Left kidney (tissue), 1 donor: ENCODE measurements at regions not wholly inside any gene's neighbourhood (a gene's known extent, or its start where the extent isn't known, plus 50 kb on each side); places are given as distances from the start of the nearest gene placed in this dataset.
"Not testable (repeated sequence)": the region's sequence is repeated elsewhere in the genome, so short reads cannot be mapped to it uniquely, and the experiment has no call there.

Experiments
- DNase-seq: peaks from one replicate; pipeline ENCODE4 v3.0.0-alpha.2; 2013

DNA sequence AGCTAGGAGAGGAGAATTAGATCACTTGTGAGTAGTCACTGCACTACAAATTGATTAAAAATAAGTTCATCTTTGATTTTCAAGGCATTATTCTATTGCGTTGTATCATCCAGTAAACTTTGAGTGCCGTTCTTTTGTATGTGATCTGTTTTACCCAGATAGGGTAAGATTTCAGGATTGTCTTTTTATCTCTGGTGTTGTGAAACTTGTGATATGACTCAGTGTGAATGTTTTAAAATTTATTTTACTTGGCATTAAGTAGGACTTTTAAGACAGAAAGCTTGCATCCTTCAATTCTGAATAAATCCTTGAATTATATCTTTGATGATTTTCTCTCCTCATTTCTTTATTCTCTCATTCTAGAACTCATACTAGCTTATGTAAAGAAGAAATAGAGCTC, 93.3 kb upstream of the ADAMTS5 start:
- no peak for DNase-seq

DNA sequence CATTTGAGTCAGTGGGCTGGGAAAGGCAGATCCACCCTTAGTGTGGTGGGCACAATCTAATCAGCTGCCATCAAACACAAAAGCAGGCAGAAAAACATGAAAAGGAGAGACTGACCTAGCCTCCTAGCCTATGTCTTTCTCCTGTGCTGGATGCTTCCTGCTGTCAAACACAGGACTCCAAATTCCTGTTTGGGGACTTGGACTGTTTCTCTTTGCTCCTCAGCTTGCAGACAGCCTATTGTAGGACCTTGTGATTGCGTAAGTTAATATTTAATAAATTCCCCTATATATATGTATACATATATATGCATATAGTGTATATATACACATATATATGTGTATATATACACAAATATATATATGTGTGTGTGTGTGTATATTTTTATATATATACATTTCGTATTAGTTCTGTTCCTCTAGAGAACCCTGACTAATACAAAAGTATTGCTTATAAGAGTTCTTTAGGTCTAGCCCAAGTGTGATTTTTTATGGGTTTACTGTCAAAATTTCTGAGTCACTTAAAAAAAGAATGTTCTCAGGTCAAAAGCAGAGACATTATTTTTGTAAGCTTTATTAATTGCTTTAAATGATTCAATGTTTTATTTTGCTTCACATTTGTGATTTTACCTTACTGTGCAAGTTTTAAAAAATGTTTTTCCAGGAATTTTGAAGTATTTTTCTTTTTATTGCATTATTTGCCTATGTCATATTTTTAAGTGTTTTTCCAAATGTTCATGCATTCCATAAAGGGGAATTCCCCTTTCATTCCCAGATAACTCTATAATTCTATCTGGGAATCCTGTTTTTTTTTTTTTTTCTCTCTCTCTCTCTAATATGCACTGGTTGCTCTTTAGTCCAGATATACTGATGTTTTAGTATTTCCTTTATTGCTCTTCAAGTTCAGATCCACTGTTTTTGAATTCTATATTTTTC, 92.1 kb upstream of the ADAMTS5 start:
- DNase-seq, result no peak

DNA sequence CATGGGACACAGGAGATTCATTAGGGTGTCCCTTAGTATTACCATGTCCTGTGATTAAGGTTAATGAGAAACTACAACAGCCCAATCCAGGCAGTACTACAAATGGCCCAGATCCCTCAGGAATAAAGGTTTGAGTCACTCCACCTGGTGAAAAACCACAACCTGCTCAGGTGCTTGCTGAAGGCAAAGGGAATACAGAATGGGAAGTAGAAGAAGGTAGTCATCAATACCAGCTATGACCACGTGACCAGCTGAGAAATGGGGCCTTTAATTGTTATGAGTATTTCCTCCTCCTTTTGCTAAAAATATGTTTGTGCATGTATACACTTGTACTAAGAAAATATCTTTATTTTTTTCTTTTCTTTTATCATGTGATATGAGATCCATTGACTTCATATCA, 91.1 kb upstream of the ADAMTS5 start:
- DNase-seq, result no peak

DNA sequence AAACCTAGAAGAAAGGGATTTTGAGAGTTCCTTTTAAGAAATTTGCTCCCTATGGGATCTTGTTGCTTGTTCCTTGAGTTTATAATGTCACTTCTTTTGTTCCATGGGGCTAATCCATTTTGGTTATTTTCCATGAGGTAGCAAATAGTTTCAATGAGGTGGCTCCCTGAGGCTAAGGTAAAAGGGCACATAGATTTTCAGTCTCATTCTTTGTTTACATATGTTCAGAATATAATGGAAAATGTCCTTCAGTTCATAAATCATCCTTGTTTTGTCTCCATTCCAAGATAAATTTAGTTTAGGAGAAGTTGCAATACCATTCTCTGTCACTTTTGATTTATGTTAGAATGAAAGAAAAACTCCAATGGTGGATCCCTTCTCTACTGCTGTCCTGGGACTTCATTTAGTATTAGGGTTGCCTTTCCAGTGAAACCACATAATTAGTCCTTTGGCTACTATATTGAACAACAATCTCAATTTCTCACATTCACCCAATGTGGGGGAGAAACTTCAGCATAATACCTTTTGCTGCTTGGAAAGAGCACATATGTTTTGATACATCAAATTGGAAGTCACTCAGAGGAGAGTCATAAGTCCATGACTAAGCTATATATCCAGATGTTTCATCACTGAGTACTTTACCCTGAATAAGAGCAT, 80.9 kb upstream of the ADAMTS5 start:
- peak; percentile 34 for DNase-seq

DNA sequence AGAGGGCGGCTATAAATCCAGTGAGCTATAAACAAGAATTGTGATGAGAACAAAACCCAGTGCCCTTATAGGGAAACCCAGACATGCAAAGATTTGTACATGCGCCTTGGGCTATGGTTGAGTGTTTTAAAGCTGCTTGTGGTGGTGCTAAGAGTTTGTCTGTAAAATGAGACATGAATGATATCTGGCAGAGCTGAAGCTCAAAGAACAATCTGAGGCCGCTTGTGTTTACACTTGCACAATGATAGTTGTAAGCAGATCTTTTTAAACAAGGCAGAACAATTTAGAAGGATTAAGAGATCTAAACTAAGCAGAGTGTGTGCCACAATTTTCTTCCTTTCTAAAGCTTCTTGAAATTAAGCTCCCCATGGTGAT, 80.4 kb upstream of the ADAMTS5 start:
- DNase-seq, result peak; percentile 31

DNA sequence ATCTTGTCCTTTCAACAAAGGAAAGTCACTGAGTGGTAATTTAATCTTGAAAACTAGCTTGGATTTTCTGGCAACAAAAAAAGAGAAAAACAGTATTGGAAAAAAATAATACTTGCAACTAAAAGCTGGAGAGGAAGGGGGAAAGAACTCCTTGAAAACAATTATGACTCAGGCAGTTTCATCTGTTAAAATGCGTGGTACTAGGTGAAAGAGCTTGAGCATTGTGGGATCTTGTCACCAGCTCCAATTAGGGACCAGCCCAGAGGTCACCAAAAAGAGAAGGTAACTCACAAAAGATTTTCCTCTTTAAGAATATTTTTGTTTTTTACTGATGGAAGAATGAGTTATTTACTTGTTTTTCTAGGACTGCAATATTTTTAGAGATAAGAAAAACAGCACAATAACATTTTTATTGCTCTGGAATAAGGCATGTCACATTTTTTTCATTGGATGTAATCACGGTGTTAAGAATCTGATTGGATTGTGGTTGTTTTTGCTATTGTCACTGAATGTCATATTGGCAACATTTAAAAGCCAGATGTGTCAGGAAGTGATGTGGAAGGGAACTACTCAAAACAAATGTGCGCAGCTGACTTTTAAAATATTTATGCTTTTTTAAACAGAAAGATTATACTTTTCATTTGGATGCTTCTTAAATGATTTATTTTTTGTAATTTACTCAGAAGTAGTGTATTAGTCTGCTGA, 78.5 kb upstream of the ADAMTS5 start:
- no peak for DNase-seq

DNA sequence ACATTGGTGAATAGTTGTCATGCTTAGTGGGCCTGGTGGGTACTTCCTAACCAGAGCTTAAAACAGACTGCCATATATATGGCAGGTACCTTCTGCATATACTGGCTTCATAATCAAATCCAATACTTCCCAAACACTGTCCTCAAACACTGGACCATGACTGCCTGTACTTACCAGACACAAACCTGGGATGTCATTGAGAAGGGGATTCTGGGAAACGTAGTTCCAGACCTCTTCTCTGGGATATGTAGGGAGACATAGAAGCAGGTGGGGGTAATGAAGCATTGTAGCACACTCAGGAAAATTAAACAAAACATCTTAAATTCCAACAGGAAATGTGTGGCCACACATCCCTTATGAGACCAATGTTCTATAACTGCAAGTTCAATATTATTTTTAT, 76.5 kb upstream of the ADAMTS5 start:
- DNase-seq, result no peak

DNA sequence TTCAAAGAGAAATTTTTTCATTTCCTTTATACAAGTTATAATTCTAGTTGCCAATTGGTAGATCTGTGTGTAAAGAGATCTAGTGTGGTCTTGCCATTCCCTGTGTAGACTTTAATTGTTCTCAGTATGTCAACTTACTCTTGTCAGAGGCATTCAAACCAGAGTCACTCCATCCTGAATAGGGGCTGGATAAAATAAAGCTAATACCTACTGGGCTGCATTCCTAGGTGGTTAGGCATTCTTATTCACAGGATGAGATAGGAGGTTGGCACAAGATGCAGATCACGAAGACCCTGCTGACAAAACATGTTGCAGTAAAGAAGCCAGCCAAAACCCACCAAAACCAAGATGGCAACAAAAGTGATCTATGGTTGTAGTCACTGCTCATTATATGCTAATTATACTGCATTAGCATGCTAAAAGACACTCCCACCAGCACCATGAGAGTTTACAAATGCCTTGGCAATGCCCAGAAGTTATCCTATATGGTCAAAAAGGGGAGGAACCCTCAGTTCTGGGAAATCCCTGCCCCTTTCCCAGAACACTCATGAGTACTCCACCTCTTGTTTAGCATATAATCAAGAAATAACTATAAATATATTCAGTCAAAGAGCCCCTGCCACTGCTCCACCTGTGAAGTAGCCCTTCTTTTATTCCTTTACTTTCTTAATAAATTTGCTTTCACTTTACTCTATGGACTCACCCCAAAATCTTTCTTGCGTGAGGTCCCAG, 74.0 kb upstream of the ADAMTS5 start:
- DNase-seq, result no peak

DNA sequence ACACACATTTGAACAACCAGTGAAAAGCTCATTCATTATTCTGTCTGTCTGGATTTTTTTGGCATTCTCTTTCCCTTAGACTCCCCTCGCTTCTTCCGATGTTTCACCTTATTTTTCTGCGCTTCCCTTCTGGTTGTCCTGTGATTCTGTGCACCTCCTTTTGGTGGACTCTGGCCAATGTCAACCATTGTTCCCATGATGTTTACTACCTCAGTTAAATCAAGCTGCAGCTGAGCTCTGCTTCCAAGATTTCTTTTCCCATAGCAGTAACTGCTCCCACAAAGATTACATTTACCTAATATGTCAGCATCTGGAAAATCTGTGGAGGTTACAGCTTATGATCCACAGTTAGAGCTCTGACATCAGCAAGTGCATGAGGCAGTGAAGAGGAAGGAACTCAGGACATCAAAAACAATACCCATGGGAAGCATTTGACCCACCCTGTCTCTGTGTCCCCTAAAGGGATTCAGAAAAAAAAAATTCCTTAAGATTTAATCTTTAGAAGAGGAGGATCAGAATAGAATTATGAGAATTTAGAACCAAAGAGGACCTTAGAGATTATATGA, 69.9 kb upstream of the ADAMTS5 start:
- no peak for DNase-seq

DNA sequence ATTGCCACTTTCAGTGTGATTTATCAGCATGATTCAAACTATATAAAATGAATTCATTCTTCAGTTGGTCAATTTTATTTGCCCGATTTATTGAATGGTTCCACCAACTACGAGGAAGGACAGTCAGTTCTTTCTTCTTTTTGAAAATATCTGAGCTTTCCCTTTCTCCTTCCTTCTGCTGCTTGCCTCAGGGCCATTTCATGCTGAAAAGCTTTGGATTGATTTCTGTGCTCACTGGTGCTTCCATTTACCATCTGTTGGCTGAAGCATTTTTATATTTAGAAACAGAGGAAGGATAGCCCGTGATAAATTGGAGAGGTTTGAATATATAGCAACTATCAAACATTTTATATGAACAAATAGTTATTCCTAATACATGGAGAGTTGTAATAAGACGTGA, 68.9 kb upstream of the ADAMTS5 start:
- no peak for DNase-seq

DNA sequence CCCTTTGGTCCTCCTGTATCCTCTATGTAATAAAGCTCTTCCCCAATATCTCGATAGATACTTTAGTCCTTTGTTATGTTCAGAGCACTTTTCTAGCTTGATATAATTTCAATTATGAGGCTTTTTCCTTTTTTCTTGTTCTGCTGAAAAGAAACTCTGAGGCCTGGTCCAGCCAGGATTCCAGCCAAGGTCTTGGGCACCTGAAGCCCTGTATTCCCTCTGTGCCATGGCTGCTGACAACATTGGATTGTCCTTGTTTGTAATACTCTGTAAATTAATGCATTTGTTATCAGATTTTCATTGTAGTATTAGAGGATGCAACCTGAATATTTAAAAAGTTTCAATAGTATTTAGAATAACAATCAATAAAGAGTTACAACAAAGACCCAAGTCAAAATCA, 67.9 kb upstream of the ADAMTS5 start:
- no peak for DNase-seq

DNA sequence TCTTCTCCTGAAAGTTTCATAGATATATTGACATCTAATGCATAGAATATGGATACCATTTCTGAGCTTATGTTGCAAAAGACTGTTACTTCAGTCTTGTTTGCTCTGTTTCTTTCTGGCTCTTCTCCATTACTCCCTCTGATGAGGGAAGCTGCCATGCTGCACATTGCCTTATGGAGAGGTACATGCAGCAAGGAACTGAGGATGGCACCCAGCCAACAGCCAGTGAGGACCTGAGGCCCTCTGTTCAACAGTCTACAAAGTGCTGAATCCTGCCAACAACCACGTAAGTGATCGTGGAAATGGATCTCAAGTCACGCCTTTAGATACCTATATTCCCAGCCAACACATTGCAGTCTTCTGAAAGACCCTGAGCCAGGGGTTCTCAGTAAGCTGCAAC, 66.6 kb upstream of the ADAMTS5 start:
- no peak for DNase-seq

DNA sequence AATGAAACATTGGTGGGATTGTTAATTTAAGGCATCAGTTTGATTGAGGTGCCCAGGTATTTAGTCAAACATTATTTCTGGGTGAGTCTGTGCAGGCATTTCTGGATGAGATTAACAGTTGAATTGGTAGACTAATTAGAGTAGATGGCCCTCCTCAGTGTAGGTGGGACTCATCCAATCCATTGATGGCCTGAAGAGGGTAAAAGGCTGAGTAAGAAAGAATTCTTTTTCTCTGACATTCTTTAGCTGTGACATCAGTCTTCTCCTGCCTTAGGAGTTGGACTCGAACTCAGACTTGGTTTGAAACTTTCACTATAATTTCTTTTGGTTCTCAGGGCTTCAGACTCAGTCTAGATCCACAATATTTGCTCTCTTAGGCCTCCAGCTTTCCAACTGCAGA, 59.6 kb upstream of the ADAMTS5 start:
- no peak for DNase-seq

DNA sequence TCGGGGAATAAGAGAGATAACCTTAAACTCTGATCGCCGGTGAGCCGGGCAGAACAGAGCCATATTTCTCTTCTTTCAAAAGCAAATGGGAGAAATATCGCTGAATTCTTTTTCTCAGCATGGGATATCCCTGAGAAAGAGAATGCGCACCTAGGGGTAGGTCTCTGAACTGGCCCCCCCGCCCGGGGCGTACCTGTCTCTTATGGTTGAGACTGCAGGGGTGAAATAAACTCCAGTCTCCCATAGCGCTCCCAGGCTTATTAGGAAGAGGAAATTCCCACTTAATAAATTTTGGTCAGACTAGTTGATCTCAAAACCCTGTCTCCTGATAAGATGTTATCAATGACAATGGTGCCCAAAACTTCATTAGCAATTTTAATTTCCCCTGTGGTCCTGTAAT, 58.8 kb upstream of the ADAMTS5 start:
- not testable (repeated sequence) for DNase-seq

DNA sequence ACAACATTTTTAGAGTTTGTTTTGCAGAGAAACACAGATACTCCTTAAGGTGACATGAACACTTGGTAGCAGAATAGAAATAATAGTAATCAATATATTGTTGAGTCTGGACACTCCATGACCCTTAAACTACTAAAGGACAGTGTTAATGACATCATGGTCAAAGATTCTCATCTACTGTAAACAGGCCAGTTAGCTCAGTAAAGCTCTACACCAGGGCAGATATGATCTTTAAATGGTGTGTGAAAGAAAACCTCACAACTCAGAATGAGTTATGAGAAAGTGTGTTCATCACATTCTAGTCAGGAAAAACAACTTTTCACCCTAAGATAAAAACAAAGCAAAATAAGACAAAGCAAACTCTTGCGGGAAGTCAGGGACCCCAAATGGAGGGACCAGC, 58.1 kb upstream of the ADAMTS5 start:
- DNase-seq, result no peak

DNA sequence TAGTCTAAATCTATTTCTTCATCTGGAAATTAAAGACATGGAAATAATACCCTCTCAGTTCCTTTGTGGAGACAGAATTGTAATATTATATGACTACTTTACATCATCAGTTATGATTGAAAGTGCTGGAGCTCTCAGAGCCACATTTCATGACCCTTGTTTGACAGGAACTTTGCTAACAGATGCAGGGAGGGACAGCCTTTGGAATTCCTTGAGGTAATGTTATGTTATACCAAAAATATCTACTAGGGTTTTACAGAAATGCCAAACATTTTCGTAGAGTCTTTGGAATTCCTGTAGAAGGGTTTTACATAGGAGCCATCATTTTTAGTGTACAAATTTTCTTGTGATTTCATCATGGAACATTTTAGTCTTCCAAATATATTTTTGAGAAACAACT, 57.4 kb upstream of the ADAMTS5 start:
- no peak for DNase-seq

DNA sequence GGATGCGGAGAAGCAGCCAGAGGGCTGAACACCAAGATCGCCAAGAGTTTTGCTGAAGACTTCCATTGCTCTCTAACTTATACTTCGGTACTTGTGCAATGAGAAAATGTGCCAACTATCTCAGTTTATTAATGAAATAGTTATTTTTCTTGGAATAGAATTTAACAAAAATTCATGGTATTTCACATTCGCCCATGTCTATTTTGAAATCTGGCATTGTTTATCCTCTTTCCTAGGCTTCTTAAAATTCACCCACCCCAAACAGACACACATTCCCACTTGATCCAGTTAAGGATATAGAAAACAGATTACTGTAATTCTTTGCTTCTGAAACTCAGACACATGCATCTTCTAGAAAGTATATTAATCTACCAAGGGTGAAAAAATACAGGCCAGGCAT, 56.3 kb upstream of the ADAMTS5 start:
- no peak for DNase-seq

DNA sequence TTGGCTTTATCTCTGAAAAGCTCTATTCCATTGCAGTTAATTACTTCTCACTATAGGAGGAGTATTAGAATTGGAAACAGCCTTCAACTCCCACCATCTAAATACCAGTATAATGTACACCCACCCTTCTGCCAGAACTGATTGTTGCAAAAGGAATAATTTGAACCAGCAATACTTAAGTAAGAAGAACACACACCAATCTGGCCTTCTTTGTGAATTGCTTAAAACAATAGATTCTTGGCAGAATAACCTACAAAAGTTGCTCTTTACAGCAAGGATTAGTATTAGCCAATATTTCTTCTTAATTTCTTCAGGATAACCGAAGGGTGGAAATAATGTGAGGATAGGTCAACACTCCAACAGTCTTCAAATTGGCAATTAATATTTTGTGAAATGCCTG, 54.9 kb upstream of the ADAMTS5 start:
- no peak for DNase-seq

DNA sequence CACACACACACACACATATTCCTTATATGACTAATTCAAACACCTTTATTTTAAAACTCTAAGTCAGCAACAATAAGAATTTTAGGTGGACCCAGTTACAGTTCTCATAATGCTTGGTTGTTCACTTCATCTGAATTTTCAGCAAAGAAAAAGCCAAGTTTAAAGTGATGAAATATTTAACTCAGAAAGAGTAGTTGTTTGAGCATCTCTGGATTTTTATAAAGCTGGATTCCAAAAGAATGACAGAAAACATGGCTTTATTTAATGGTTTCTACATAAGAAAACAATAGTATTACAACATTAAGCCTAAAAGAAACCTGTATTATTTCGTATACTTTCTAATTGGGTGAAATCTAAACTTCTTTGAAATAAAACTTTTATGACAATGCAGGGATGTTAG, 54.2 kb upstream of the ADAMTS5 start:
- DNase-seq, result no peak

DNA sequence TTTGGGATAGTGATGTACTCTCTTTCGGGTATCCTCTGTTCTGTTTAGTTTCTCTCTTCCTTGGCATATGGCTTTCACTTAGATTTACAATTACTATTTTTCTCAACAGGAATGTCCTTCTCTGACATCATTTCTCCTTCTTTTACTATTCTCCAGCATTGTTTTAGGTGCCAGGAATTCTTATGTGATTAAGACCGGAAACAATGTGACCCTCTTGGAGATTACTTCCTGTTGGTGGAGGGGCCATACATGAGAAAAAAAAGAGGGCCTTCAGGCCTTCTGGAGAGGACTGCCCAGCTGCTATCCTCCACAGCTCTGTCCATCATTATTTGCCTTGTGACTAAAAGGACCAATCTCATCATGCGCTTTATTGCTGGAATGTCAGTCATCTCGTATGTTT, 50.4 kb upstream of the ADAMTS5 start:
- DNase-seq, result no peak
